ENCODE measurements at regions not wholly inside any gene's neighbourhood (a gene's known extent, or its start where the extent isn't known, plus 50 kb on each side); places are given as distances from the start of the nearest gene placed in this dataset.

- TF ChIP-seq, protein P1, sequence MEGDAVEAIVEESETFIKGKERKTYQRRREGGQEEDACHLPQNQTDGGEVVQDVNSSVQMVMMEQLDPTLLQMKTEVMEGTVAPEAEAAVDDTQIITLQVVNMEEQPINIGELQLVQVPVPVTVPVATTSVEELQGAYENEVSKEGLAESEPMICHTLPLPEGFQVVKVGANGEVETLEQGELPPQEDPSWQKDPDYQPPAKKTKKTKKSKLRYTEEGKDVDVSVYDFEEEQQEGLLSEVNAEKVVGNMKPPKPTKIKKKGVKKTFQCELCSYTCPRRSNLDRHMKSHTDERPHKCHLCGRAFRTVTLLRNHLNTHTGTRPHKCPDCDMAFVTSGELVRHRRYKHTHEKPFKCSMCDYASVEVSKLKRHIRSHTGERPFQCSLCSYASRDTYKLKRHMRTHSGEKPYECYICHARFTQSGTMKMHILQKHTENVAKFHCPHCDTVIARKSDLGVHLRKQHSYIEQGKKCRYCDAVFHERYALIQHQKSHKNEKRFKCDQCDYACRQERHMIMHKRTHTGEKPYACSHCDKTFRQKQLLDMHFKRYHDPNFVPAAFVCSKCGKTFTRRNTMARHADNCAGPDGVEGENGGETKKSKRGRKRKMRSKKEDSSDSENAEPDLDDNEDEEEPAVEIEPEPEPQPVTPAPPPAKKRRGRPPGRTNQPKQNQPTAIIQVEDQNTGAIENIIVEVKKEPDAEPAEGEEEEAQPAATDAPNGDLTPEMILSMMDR (IDR thresholded peaks at IDR 0.05) = no peak
- no peak for TF ChIP-seq POLR2A (IDR thresholded peaks at IDR 0.05)
Observed at GRCh38 chr11:134655189-134655989, 243.3 kb upstream of the B3GAT1 start.

Measured in thyroid gland (tissue), 4 donors.